NCI-H2107 treated with DMSO at 0.1 percent for 48 hours (cell line): ENCODE measurements at regions not wholly inside any gene's neighbourhood (a gene's known extent, or its start where the extent isn't known, plus 50 kb on each side); places are given as distances from the start of the nearest gene placed in this dataset.
A peak's percentile ranks its signal among the peaks of the same experiment; 100 is the strongest.

Experiments used
- DNase-seq: peaks from one replicate; lab custom pipeline; 2025; ENCODE audit not compliant: unreplicated experiment; lab: John Stamatoyannopoulos, UW

DNA sequence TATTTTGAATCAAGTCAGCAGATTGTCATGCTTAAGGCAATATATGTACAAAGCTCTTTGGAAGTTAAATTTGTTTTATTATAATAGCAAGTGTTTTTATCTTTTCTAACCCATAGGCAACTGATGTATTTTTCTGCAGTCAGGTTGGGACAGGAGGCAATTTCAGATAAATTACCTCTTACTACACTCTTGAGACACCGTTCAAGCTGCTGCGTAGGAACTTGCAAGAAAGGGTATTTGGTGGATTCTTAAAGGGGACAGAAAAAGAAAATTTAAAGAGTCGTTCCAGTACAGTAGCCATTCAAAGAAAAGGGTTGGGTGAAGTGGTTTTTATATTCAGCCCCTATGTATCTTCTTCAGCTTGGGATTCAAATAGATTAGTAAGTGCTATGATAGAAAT, 112.4 kb upstream of the APC start:
- no peak for DNase-seq

DNA sequence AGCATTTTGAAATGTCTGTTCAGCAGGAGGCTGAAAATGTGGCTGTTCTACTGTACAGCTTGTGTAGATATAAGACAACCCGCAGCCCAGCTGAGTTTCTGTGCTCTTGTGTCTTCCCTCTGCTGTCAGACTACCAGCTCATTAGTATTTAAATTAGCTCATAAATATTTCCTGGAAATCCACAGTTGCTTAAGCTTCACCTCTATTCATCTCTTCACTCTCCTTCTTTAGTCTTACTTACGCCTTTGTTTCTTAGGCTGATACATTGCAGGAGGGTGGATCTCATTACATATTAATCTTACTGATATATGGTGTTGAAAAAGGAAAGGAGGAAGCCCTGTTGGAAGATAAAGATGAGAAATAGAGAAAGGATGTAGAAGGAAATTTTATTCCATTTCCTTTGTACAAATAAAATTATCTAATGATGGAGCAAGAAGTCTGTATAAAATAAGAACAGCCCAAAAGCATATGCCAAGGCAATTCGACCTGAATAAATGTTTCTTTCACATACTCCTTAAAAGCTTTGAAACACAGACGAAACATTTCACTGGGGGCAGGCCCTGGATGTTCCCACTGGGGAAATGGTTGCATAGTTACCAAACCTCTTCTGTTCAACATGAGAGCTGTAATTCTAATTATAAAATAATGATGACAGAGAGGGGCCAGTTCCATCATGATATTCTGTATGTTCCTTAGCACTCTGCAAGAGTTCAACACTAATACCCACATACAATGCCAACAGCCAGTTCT, 111.8 kb upstream of the APC start:
- DNase-seq: no peak

DNA sequence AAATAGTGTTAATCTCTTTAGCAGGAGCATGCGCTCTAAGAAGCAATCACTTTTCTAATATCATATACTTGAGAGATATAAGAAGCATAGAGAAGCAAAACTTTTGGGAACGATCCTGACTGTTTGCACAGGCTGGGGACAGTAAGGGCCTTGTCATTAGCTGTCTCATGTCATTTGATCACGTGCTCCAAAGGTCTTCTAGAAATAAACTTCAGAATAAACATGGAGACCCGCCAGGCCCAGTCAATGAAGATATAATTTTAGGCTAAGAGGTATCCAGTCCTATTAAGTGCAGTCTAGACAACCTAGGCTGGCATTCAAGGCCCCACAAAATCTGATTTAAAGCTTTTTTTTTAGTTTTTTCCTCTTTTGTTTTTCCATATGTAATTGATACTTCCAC, 111.0 kb upstream of the APC start:
- DNase-seq: no peak

DNA sequence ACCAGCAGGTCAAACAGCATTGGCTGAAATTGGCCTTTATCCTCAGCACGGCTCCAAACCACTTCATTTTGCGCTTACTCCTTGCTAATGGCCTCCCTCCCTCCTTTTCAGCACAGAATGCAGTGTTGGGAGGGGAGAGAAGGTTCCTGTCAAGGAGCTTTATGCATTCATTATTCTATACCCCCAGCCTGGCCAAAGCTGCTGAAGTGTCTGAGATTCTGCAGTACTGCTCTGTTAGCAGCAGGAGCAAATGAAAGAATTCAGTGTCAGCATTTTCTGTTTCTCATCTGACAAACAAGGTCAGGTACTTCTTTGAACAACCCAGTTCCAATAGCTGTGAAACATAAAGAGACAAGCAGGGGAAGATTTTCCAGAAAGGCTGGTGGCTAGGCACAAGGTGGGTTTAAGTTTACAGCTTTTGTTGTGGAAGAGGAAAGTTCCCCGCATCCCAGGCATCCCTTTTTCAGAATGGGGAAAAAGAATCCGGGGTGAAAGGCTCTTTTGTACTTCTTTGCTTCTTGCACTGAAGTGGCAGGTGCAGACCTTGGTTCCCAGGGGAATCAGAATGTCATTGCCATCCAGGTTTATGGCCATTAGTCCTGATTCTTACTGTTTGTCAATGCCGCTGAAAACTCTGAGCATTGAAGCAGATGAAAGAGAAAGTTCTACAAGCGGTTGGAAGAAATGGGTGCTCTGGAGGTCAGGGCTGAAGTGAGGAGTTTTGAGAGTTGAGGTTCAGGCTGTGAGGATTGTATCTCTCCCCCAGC, 109.3 kb upstream of the APC start:
- peak; percentile 58 for DNase-seq

DNA sequence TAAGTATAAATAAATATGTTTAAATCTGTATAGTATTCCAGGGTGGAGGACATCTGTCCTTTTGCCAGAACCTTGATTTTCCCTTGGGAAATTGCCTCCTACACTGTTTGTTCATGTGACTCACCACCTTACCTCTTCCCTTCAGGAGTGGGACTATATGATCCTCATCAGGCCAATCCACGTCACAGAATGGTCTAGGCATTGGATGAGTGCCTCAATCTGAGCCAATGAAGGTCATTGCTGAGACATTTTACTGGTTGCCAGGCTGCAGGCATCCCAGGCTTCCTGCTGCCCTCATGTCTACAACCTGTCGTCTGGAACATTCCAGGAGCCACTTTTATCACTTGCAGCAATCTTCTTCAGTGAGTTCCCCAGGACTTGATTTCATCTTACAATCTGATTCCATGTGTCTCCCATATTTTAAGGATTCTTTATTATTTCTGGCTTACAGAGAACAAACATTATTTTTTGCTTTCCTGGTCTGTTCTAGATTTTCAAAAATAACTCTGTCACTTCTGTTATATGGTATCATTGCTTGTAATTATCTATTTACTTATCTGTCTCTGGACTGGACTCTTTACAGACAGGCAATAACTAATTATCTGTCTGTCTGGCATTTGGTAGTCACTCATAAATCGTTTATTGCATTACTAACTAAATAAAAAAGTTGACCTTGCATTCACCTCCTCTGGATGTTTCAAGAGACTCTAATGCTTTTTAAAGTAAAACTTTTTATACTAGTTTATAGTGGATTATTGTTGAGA, 107.3 kb upstream of the APC start:
- no peak for DNase-seq

DNA sequence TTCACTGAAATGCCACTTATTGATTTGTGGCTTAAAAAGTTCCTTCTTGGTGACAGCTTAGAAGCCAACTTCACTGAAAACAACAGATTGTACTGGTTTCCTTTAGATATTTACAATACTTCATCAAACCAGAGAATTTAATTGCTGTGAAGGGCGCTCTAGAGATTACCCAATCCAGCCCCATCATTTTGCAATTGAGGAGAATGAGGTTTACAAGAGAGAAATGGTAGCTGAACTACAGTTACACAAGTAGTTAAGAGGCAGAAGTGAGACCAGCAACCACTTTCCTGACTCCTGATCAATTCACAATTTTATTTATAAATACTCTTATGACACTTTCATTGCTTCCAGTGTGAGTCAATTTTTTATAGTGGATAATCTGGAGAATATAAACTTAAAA, 103.5 kb upstream of the APC start:
- no peak for DNase-seq

DNA sequence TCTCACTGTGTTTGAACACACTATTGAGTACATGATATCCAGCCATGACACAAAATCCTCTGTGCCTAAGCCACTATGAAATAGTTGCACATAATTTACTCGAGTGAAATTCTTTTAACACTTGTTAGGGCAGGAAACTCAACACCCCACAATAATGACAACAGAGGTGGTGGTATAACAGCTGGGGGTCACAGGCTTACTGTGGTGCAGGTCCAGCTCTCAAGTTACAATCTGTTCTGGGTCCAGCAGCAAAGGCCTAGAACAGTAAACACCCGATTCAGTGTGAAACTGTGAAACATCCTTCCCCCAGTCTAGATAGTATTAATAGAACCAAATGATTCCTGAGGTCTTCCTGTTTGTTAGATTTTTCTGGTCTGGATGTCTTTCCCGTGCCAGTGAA, 102.9 kb upstream of the APC start:
- no peak for DNase-seq

GRCh38 chr5:112635276-112635675, 102.4 kb upstream of the APC start:
- DNase-seq: no peak

- no peak for DNase-seq
Measured at GRCh38 chr5:112635771-112636731, 101.6 kb upstream of the APC start.

- DNase-seq: no peak
Measured at GRCh38 chr5:112636751-112637150, 100.9 kb upstream of the APC start.

DNA sequence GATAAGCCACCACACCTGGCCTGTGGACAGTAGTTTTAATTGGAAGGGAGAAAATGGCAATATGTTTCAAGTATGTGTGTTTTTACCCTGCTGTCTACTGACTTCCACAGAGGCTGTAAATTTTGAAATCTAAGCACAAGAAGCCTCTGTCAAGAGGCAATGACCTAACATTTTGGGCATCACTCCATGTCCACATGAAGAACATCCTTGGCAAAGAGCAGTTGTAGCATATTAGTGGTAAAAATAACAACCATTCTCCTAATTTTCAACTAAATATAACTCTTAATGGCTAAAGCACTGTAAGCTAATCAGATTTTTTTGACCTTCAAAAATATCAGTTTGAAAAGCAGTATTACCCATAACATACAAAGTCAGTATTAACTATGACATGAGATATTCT, 100.3 kb upstream of the APC start:
- no peak for DNase-seq

DNA sequence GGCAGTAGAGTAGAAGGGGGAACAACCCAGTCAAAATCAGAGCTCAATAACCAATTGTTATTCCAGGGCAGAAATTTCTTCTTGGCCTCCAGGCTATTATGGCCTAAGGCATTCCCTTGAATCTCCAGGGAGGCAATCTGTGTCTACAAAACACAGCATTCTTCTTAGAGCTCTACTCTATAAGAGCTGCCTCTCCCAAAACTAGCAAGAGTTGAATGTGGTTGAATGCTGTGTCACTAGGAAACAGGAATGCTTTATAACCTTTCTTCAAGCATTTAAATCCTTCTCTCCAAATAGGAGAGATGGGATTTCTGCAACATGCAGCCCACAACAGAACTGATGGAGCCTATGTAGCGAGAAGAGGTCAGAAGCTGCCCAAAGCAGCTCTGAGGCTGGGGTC, 97.1 kb upstream of the APC start:
- no peak for DNase-seq

GRCh38 chr5:112641515-112642110, 96.1 kb upstream of the APC start:
- DNase-seq: no peak

- no peak for DNase-seq
Measured at GRCh38 chr5:112642885-112643284, 94.8 kb upstream of the APC start.

- DNase-seq: no peak
Measured at GRCh38 chr5:112643339-112643971, 94.2 kb upstream of the APC start.

GRCh38 chr5:112646139-112646936, 91.3 kb upstream of the APC start:
- DNase-seq: no peak

DNA sequence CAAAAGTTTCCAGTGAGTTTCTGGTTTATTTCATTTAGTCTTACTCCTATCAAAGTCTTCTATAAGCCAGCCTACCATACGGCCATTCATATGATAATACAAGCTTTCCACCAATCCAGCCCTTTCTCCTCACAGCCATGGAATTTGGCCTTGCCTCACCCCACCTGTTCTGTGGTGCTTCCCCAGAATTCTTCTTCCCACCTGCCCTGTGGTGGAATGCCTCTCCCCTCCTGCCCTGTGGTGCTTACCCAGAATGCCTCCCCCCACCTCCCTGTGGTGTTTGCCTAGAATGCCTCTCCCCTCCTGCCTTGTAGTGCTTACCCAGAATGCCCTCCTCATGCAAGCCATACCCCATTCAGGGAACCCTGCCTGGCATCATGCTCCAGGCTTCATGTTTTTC, 90.3 kb upstream of the APC start:
- no peak for DNase-seq

GRCh38 chr5:112648264-112648663, 89.4 kb upstream of the APC start:
- no peak for DNase-seq

- DNase-seq: peak; percentile 34
Measured at GRCh38 chr5:112649882-112650281, 87.8 kb upstream of the APC start.
